ENCODE measurements at regions not wholly inside any gene's neighbourhood (a gene's known extent, or its start where the extent isn't known, plus 50 kb on each side); places are given as distances from the start of the nearest gene placed in this dataset.
"Not testable (repeated sequence)": the region's sequence is repeated elsewhere in the genome, so short reads cannot be mapped to it uniquely, and the experiment has no call there.

DNA sequence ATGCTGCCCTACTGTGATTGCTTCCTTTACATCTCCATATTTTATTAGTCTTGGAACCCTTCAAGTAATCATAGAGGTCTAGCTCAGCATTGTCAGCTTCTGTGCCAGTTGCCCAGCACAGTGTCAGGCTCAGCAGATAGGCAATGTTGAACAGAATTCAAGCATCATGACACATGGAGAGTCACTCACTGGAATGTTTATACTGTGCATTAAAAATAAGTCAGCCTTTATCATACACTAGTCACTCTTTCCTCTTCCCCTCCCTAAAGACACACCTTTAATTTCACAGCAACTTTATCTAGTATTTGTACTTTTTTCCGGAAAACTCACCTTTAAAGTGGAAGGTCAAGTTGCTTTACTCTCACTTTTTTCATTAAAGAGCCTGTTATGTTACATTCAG is 253.8 kb upstream of the CDH11 start:
- no peak for ATAC-seq
- Histone ChIP-seq H3K27ac (no peak overlapping the region), H3K27me3 (no peaks in the 10 kb centered on the region), H3K4me3 (no peak overlapping the region), H3K4me1 (peaks cover 0 to 9% (median 0%) of the 10 kb centered on the region in 9 donors), H3K36me3 (no peaks in the 10 kb centered on the region), H3K9me3 (no peaks in the 10 kb centered on the region)
- TF ChIP-seq, protein P1, sequence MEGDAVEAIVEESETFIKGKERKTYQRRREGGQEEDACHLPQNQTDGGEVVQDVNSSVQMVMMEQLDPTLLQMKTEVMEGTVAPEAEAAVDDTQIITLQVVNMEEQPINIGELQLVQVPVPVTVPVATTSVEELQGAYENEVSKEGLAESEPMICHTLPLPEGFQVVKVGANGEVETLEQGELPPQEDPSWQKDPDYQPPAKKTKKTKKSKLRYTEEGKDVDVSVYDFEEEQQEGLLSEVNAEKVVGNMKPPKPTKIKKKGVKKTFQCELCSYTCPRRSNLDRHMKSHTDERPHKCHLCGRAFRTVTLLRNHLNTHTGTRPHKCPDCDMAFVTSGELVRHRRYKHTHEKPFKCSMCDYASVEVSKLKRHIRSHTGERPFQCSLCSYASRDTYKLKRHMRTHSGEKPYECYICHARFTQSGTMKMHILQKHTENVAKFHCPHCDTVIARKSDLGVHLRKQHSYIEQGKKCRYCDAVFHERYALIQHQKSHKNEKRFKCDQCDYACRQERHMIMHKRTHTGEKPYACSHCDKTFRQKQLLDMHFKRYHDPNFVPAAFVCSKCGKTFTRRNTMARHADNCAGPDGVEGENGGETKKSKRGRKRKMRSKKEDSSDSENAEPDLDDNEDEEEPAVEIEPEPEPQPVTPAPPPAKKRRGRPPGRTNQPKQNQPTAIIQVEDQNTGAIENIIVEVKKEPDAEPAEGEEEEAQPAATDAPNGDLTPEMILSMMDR (IDR thresholded peaks at IDR 0.05): no peak
- DNase-seq: no peak
- WGBS, 2 donors: 62 to 74% methylated on average over 1 of the region's 1 CpG
- intact Hi-C loops (cut with DNase I): no loop called here

DNA sequence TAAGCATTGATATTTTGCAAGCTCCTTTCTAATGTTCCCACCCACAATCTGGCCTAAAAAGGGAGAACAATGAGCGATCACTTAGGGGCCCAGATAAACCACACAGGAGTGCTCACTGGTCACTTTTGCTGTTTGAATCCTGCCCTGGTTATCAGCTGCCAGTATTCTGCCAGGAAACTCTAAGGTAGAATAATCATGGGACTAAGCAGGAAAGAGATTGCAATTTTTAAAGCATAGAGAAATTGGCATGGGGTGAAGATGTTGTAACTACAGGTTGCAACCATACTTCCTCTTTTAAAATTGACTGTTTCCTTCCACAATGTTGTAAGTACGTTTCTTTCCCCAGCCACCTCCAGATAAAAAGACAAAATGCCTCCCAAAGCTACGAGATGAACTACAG is 251.2 kb upstream of the CDH11 start:
- DNase-seq (no peak), ATAC-seq (no peak)
- Histone ChIP-seq H3K27me3 (no peaks in the 10 kb centered on the region), H3K9me3 (no peaks in the 10 kb centered on the region), H3K27ac (no peak overlapping the region), H3K36me3 (no peaks in the 10 kb centered on the region), H3K4me3 (no peak overlapping the region), H3K4me1 (peaks cover 0 to 9% (median 0%) of the 10 kb centered on the region in 9 donors)
- TF ChIP-seq, protein P1 (IDR thresholded peaks at IDR 0.05): no peak
- 43 to 46% methylated on average over 3 of the region's 3 CpGs for WGBS, 2 donors
- intact Hi-C loops (cut with DNase I): no loop called here

DNA sequence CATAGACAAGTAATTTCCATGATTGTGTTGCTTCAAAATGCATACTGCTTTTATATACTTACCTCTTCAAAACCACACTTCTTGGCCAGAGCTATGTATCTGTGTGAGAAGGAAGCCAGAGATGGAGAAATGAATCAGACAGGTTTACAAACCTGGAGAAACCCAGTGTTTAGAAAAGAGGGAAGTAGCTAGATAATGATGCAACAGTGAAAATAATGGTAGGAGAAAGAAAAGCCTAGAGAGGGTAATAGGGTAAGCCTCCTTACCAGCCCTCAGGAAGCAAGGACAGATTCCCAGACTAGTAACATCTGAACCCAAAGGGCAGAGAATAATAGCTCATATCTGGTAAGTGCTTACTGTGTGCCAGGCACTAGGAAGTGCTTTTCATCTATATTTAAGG is 250.3 kb upstream of the CDH11 start:
- intact Hi-C loops (cut with DNase I): no loop called here
- H3K9me3 ChIP-seq: no peaks in the 10 kb centered on the region
- H3K4me1 ChIP-seq: peaks cover 0 to 9% (median 0%) of the 10 kb centered on the region in 9 donors
- no peak overlapping the region for H3K27ac ChIP-seq
- no peaks in the 10 kb centered on the region for H3K36me3 ChIP-seq
- H3K27me3 ChIP-seq: no peaks in the 10 kb centered on the region
- TF ChIP-seq, protein P1 (IDR thresholded peaks at IDR 0.05): no peak
- no peak overlapping the region for H3K4me3 ChIP-seq
- no peak for ATAC-seq
- no peak for DNase-seq

DNA sequence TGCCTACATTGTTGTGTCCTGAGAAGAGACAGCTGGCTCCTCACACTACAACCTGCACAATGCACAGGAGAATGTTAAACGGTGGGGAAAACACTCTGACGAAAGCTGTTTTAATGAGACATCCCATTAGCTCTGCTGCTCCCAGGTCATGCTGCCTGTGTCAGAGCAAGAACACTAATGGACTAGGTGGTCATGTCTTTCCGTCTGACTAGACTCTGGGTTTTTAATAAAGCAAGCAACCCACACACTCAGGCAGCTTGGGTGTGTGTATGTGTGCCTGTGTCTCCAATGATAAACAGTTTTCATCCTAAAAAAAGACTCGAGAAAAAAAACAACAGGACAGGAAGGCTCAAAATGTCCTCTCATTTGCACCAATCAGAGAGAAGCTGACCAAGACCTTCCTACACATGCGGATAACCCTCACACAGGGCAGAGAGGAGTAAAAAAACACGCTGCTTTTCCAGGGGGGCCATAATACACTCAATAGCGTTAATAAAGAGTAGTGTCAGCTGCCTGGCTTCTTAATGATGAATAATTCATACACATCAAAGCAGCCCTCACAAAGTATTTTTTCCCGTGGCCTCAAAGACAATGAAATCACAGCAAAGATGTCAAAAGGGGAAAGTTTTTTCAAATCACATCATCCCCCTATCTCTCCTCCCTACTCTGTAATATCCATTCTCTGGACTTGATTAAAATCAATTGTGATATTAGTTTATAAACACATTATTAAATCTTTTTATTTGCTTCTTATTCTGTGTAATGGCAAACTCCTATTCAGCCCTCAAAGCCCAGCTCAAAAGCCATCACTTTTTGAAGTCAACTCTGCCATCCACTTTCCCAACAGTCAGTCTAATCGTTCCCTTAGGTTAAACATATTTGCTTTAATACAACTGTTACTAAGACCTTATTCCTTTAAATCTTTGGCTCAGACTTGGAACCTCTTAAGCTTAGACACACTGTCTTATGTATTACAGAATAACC is 244.2 kb upstream of the CDH11 start:
- Histone ChIP-seq H3K9me3 (no peaks in the 10 kb centered on the region), H3K36me3 (no peaks in the 10 kb centered on the region), H3K4me3 (no peak overlapping the region), H3K27me3 (no peaks in the 10 kb centered on the region), H3K27ac (no peak overlapping the region), H3K4me1 (no peaks in the 10 kb centered on the region)
- intact Hi-C loops (cut with DNase I): no loop called here
- WGBS, 2 donors: 72 to 76% methylated on average over 9 of the region's 9 CpGs
- ATAC-seq (no peak), DNase-seq (no peak)
- TF ChIP-seq, protein P1 (IDR thresholded peaks at IDR 0.05): no peak

DNA sequence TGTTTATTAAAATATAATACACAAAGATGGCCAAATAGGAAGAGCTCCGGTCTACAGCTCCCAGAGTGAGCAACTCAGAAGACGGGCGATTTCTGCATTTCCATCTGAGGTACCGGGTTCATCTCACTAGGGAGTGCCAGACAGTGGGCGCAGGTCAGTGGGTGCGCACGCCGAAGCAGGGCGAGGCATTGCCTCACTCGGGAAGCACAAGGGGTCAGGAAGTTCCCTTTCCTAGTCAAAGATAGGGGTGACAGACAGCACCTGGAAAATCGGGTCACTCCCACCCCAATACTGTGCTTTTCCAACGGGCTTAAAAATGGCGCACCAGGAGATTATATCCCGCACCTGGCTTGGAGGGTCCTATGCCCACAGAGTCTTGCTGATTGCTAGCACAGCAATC is 234.9 kb upstream of the CDH11 start:
- H3K27ac ChIP-seq; DNase-seq; H3K27me3 ChIP-seq; H3K4me1 ChIP-seq; H3K36me3 ChIP-seq; H3K4me3 ChIP-seq; intact Hi-C loops (cut with DNase I); ATAC-seq; H3K9me3 ChIP-seq: not testable (repeated sequence)
- WGBS, 2 donors: 93 to 95% methylated on average over 14 of the region's 14 CpGs
